ENCODE measurements at regions not wholly inside any gene's neighbourhood (a gene's known extent, or its start where the extent isn't known, plus 50 kb on each side); places are given as distances from the start of the nearest gene placed in this dataset.
"Not testable (repeated sequence)": the region's sequence is repeated elsewhere in the genome, so short reads cannot be mapped to it uniquely, and the experiment has no call there.

- not testable (repeated sequence) for H3K9ac ChIP-seq (ENCODE audit: low read length); DNase-seq (ENCODE audit: low read depth); H3K27me3 ChIP-seq (replicated peaks; ENCODE audit: control insufficient read depth, insufficient read depth, low read length); H3K4me3 ChIP-seq (ENCODE audit: low read length); H3K9me3 ChIP-seq (ENCODE audit: control insufficient read depth, low read length); H3K36me3 ChIP-seq (ENCODE audit: control insufficient read depth, insufficient read depth, low read length, severe bottlenecking)
- peaks cover 25% of the 10 kb centered on the region for H3K4me1 ChIP-seq (ENCODE audit: control insufficient read depth, insufficient read depth, low read length)
Observed at GRCh38 chr14:84484243-84484642, 1045.7 kb upstream of the FLRT2 start.

- H3K4me3 ChIP-seq (ENCODE audit: low read length), result no peak overlapping the region
- no peaks in the 10 kb centered on the region for H3K9me3 ChIP-seq (ENCODE audit: control insufficient read depth, low read length)
- H3K4me1 ChIP-seq (ENCODE audit: control insufficient read depth, insufficient read depth, low read length), result peaks cover 25% of the 10 kb centered on the region
- no peaks in the 10 kb centered on the region for H3K27me3 ChIP-seq (replicated peaks; ENCODE audit: control insufficient read depth, insufficient read depth, low read length)
- H3K36me3 ChIP-seq (ENCODE audit: control insufficient read depth, insufficient read depth, low read length, severe bottlenecking), result no peaks in the 10 kb centered on the region
- no peak for DNase-seq (ENCODE audit: low read depth)
- H3K9ac ChIP-seq (ENCODE audit: low read length), result no peak overlapping the region
Observed at GRCh38 chr14:84485036-84485435, 1044.9 kb upstream of the FLRT2 start.

- H3K4me1 ChIP-seq (ENCODE audit: control insufficient read depth, insufficient read depth, low read length), result peaks cover 2% of the 10 kb centered on the region
- H3K36me3 ChIP-seq (ENCODE audit: control insufficient read depth, insufficient read depth, low read length, severe bottlenecking), result no peaks in the 10 kb centered on the region
- H3K9me3 ChIP-seq (ENCODE audit: control insufficient read depth, low read length), result no peaks in the 10 kb centered on the region
- no peak overlapping the region for H3K4me3 ChIP-seq (ENCODE audit: low read length)
- H3K9ac ChIP-seq (ENCODE audit: low read length), result no peak overlapping the region
- H3K27me3 ChIP-seq (replicated peaks; ENCODE audit: control insufficient read depth, insufficient read depth, low read length), result no peaks in the 10 kb centered on the region
- no peak for DNase-seq (ENCODE audit: low read depth)
Observed at GRCh38 chr14:84490081-84490480, 1039.9 kb upstream of the FLRT2 start.

- DNase-seq (ENCODE audit: low read depth), result peak; percentile 25
- Histone ChIP-seq H3K4me1 (ENCODE audit: control insufficient read depth, insufficient read depth, low read length) (no peaks in the 10 kb centered on the region), H3K9me3 (ENCODE audit: control insufficient read depth, low read length) (no peaks in the 10 kb centered on the region), H3K9ac (ENCODE audit: low read length) (no peak overlapping the region), H3K27me3 (replicated peaks; ENCODE audit: control insufficient read depth, insufficient read depth, low read length) (no peaks in the 10 kb centered on the region), H3K36me3 (ENCODE audit: control insufficient read depth, insufficient read depth, low read length, severe bottlenecking) (no peaks in the 10 kb centered on the region), H3K4me3 (ENCODE audit: low read length) (no peak overlapping the region)
Observed at GRCh38 chr14:84492685-84493084, 1037.3 kb upstream of the FLRT2 start.

GRCh38 chr14:84493779-84494178 lies 1036.2 kb upstream of the FLRT2 start:
- Histone ChIP-seq H3K4me3 (ENCODE audit: low read length) (no peak overlapping the region), H3K9me3 (ENCODE audit: control insufficient read depth, low read length) (no peaks in the 10 kb centered on the region), H3K36me3 (ENCODE audit: control insufficient read depth, insufficient read depth, low read length, severe bottlenecking) (no peaks in the 10 kb centered on the region), H3K27me3 (replicated peaks; ENCODE audit: control insufficient read depth, insufficient read depth, low read length) (no peaks in the 10 kb centered on the region), H3K4me1 (ENCODE audit: control insufficient read depth, insufficient read depth, low read length) (no peaks in the 10 kb centered on the region), H3K9ac (ENCODE audit: low read length) (no peak overlapping the region)
- no peak for DNase-seq (ENCODE audit: low read depth)

- Histone ChIP-seq H3K36me3 (ENCODE audit: control insufficient read depth, insufficient read depth, low read length, severe bottlenecking) (no peaks in the 10 kb centered on the region), H3K27me3 (replicated peaks; ENCODE audit: control insufficient read depth, insufficient read depth, low read length) (no peaks in the 10 kb centered on the region), H3K9ac (ENCODE audit: low read length) (no peak overlapping the region), H3K4me1 (ENCODE audit: control insufficient read depth, insufficient read depth, low read length) (no peaks in the 10 kb centered on the region), H3K4me3 (ENCODE audit: low read length) (no peak overlapping the region), H3K9me3 (ENCODE audit: control insufficient read depth, low read length) (no peaks in the 10 kb centered on the region)
- DNase-seq (ENCODE audit: low read depth), result no peak
Observed at GRCh38 chr14:84496677-84497076, 1033.3 kb upstream of the FLRT2 start.

GRCh38 chr14:84512823-84513222 lies 1017.1 kb upstream of the FLRT2 start:
- not testable (repeated sequence) for DNase-seq (ENCODE audit: low read depth); H3K27me3 ChIP-seq (replicated peaks; ENCODE audit: control insufficient read depth, insufficient read depth, low read length); H3K4me3 ChIP-seq (ENCODE audit: low read length); H3K4me1 ChIP-seq (ENCODE audit: control insufficient read depth, insufficient read depth, low read length); H3K9ac ChIP-seq (ENCODE audit: low read length); H3K36me3 ChIP-seq (ENCODE audit: control insufficient read depth, insufficient read depth, low read length, severe bottlenecking); H3K9me3 ChIP-seq (ENCODE audit: control insufficient read depth, low read length)

- H3K9me3 ChIP-seq (ENCODE audit: control insufficient read depth, low read length), result peaks cover 4% of the 10 kb centered on the region
- DNase-seq (ENCODE audit: low read depth), result no peak
- H3K4me3 ChIP-seq (ENCODE audit: low read length), result no peak overlapping the region
- no peak overlapping the region for H3K9ac ChIP-seq (ENCODE audit: low read length)
- H3K36me3 ChIP-seq (ENCODE audit: control insufficient read depth, insufficient read depth, low read length, severe bottlenecking), result no peaks in the 10 kb centered on the region
- no peaks in the 10 kb centered on the region for H3K4me1 ChIP-seq (ENCODE audit: control insufficient read depth, insufficient read depth, low read length)
- H3K27me3 ChIP-seq (replicated peaks; ENCODE audit: control insufficient read depth, insufficient read depth, low read length), result no peaks in the 10 kb centered on the region
Observed at GRCh38 chr14:84519836-84520235, 1010.1 kb upstream of the FLRT2 start.

GRCh38 chr14:84520711-84521338 lies 1009.1 kb upstream of the FLRT2 start:
- H3K4me1 ChIP-seq (ENCODE audit: control insufficient read depth, insufficient read depth, low read length), result no peaks in the 10 kb centered on the region
- H3K36me3 ChIP-seq (ENCODE audit: control insufficient read depth, insufficient read depth, low read length, severe bottlenecking), result no peaks in the 10 kb centered on the region
- H3K4me3 ChIP-seq (ENCODE audit: low read length), result no peak overlapping the region
- peak; percentile 77 for DNase-seq (ENCODE audit: low read depth)
- no peaks in the 10 kb centered on the region for H3K9me3 ChIP-seq (ENCODE audit: control insufficient read depth, low read length)
- H3K27me3 ChIP-seq (replicated peaks; ENCODE audit: control insufficient read depth, insufficient read depth, low read length), result no peaks in the 10 kb centered on the region
- H3K9ac ChIP-seq (ENCODE audit: low read length), result no peak overlapping the region

- Histone ChIP-seq H3K9ac (ENCODE audit: low read length) (no peak overlapping the region), H3K36me3 (ENCODE audit: control insufficient read depth, insufficient read depth, low read length, severe bottlenecking) (no peaks in the 10 kb centered on the region), H3K27me3 (replicated peaks; ENCODE audit: control insufficient read depth, insufficient read depth, low read length) (no peaks in the 10 kb centered on the region), H3K4me1 (ENCODE audit: control insufficient read depth, insufficient read depth, low read length) (no peaks in the 10 kb centered on the region), H3K9me3 (ENCODE audit: control insufficient read depth, low read length) (no peaks in the 10 kb centered on the region), H3K4me3 (ENCODE audit: low read length) (no peak overlapping the region)
- no peak for DNase-seq (ENCODE audit: low read depth)
Observed at GRCh38 chr14:84523746-84524145, 1006.2 kb upstream of the FLRT2 start.

GRCh38 chr14:84527706-84528105 lies 1002.2 kb upstream of the FLRT2 start:
- Histone ChIP-seq H3K27me3 (replicated peaks; ENCODE audit: control insufficient read depth, insufficient read depth, low read length) (no peaks in the 10 kb centered on the region), H3K9ac (ENCODE audit: low read length) (no peak overlapping the region), H3K4me1 (ENCODE audit: control insufficient read depth, insufficient read depth, low read length) (no peaks in the 10 kb centered on the region), H3K36me3 (ENCODE audit: control insufficient read depth, insufficient read depth, low read length, severe bottlenecking) (no peaks in the 10 kb centered on the region), H3K4me3 (ENCODE audit: low read length) (no peak overlapping the region), H3K9me3 (ENCODE audit: control insufficient read depth, low read length) (no peaks in the 10 kb centered on the region)
- no peak for DNase-seq (ENCODE audit: low read depth)

GRCh38 chr14:84532016-84532415 lies 997.9 kb upstream of the FLRT2 start:
- H3K9ac ChIP-seq (ENCODE audit: low read length), result no peak overlapping the region
- no peaks in the 10 kb centered on the region for H3K27me3 ChIP-seq (replicated peaks; ENCODE audit: control insufficient read depth, insufficient read depth, low read length)
- H3K4me1 ChIP-seq (ENCODE audit: control insufficient read depth, insufficient read depth, low read length), result no peaks in the 10 kb centered on the region
- H3K36me3 ChIP-seq (ENCODE audit: control insufficient read depth, insufficient read depth, low read length, severe bottlenecking), result no peaks in the 10 kb centered on the region
- H3K4me3 ChIP-seq (ENCODE audit: low read length), result no peak overlapping the region
- no peaks in the 10 kb centered on the region for H3K9me3 ChIP-seq (ENCODE audit: control insufficient read depth, low read length)
- no peak for DNase-seq (ENCODE audit: low read depth)

Measured in adipocyte (in vitro differentiated cells).